Retinal pigment epithelial cell (primary cell): ENCODE measurements at regions not wholly inside any gene's neighbourhood (a gene's known extent, or its start where the extent isn't known, plus 50 kb on each side); places are given as distances from the start of the nearest gene placed in this dataset.

Experiments
- DNase-seq: peaks from one replicate; pipeline ENCODE4 v3.0.0-alpha.2; 2010; ENCODE audit warnings: low read depth
- H3K4me3 ChIP-seq: 2 replicates; pipeline ENCODE4 v1.5.1; 2011; ENCODE audit warnings: mild to moderate bottlenecking, low read length, control low read depth, moderate library complexity
- TF ChIP-seq, protein P1 (sequence below): conservative IDR thresholded peaks from 2 replicates; pipeline ENCODE4 v1.5.1; 2011; ENCODE audit warnings: low read depth, low read length, control low read depth, inconsistent platforms

GRCh38 chr4:81622474-81623184, 150.9 kb upstream of the RASGEF1B start:
- TF ChIP-seq, protein P1, sequence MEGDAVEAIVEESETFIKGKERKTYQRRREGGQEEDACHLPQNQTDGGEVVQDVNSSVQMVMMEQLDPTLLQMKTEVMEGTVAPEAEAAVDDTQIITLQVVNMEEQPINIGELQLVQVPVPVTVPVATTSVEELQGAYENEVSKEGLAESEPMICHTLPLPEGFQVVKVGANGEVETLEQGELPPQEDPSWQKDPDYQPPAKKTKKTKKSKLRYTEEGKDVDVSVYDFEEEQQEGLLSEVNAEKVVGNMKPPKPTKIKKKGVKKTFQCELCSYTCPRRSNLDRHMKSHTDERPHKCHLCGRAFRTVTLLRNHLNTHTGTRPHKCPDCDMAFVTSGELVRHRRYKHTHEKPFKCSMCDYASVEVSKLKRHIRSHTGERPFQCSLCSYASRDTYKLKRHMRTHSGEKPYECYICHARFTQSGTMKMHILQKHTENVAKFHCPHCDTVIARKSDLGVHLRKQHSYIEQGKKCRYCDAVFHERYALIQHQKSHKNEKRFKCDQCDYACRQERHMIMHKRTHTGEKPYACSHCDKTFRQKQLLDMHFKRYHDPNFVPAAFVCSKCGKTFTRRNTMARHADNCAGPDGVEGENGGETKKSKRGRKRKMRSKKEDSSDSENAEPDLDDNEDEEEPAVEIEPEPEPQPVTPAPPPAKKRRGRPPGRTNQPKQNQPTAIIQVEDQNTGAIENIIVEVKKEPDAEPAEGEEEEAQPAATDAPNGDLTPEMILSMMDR = no peak
- no peak overlapping the region for H3K4me3 ChIP-seq
- DNase-seq = no peak

DNA sequence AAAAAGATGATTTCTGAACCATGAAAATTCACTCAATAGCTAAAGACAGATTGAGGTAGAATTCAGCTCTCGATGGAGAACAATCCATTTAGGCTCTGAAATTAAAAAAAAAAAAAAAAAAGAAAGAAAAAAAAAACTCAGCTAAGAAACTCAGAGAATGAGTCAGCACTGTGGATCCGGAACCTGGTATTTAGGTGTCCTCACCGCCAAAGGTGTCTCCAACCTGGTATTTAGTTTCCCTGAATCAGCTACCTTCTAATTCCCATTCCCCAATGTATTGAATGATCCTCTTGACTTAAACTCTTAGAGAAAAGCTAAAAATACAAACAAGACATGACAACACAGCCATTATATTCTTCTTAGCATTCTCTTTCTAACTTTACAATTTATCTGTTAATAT, 150.3 kb upstream of the RASGEF1B start:
- TF ChIP-seq, protein P1 = no peak
- no peak overlapping the region for H3K4me3 ChIP-seq
- DNase-seq = no peak

- no peak for DNase-seq
- TF ChIP-seq, protein P1 = no peak
- H3K4me3 ChIP-seq = no peak overlapping the region
These were observed 149.8 kb upstream of the RASGEF1B start for GRCh38 chr4:81621490-81621889.

- no peak overlapping the region for H3K4me3 ChIP-seq
- DNase-seq = no peak
- TF ChIP-seq, protein P1 = no peak
These were observed 148.7 kb upstream of the RASGEF1B start for GRCh38 chr4:81620442-81620841.

DNA sequence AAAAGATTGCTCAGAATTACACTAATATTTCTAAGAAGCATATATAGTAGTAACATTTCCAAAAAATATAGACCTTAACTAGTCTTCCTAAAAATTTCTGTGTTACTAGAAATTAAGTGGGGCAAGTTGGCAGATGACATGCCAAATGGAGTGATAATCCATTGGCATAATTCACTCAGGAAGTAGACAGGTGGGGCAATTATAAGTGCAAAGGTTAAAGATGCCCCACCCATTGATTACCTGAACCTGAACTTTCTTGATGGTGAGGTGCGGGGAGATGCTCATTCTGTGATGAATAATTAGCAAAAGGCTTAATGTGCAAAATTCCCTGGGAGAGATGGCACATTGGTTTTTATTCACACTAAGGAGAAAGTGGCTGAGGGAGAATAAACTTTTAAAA, 145.8 kb upstream of the RASGEF1B start:
- H3K4me3 ChIP-seq = no peak overlapping the region
- TF ChIP-seq, protein P1 = no peak
- DNase-seq = no peak

GRCh38 chr4:81611221-81611620, 139.5 kb upstream of the RASGEF1B start:
- no peak for DNase-seq
- TF ChIP-seq, protein P1 = no peak
- H3K4me3 ChIP-seq = no peak overlapping the region

GRCh38 chr4:81609844-81610243, 138.1 kb upstream of the RASGEF1B start:
- no peak overlapping the region for H3K4me3 ChIP-seq
- TF ChIP-seq, protein P1 = no peak
- no peak for DNase-seq
